Anterior cingulate cortex (tissue), 58 donors: ENCODE measurements at regions not wholly inside any gene's neighbourhood (a gene's known extent, or its start where the extent isn't known, plus 50 kb on each side); places are given as distances from the start of the nearest gene placed in this dataset.

Source experiments
- DNase-seq, 58 donors: peaks; one replicate each; lab custom pipeline; 2025; lab: John Stamatoyannopoulos, UW

GRCh38 chr11:69545976-69546617, 64.6 kb downstream of the LINC01488 start:
- DNase-seq = no peak

- no peak for DNase-seq
Observed at GRCh38 chr11:69546735-69547370, 65.4 kb downstream of the LINC01488 start.

- DNase-seq = no peak
Observed at GRCh38 chr11:69550846-69551245, 69.4 kb downstream of the LINC01488 start.

DNA sequence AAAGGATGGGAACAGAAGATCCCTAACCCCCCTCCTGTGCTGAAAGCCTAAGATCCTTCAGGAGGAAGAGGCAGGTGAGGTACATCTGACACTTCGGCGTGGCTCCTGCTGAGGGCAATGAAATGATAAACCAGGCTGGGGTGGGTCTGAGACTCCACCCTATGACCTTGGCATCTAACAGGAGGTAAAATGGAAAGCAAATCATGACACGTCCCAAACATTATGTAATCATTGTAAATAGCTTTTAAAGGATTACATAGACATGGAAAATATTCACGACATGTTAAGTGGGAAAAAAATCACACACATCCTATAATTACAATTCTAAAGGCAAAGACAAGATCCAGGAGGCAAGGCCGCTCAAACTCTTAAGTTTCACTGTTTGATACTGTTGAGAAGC, 70.5 kb downstream of the LINC01488 start:
- DNase-seq = no peak

- no peak for DNase-seq
Observed at GRCh38 chr11:69552951-69553350, 71.5 kb downstream of the LINC01488 start.

DNA sequence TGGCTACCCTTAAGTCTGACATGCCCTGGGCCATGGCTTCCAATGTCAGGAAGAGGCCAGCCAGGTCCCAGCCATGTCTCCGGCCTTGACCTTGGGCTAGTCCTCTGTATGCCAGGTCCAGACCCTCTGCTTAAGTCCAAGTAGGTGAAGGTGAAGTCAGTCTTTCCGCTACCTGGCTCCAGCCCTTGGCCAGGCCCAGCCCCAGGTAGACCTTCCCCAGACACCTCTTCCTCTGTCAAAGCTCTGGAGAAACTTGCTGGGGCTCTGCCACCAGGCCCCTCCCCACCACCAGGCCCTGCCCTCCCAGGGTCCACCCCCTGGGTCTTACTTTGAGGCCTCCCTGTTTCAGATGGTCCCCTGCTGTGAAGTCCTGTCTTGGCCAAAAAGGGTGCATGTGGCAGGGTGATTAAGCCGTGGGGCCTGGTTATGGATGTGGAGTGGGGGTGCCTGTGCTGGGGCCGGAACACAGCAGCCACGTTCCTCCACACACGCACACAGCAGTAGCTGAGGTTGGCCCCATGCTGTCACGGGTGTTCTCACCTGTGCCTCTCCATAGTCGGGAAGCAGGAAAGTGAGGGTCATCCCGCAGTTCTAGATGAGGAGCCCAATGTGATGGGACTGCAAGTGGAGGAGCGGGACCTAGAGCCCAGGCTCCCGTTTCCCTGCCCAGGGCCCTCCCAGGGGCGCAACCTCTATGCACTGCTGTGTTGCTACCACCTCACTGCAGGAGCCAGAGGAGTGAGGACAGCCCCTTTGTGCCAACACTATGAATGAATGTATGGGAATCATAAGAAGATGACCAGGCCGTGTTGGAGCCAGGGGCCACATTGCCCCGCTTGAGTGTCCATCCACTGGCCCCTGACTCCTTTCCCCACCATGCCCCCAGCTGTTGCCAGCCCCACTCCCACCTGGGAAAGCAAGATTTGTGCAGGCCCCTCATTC, 72.2 kb downstream of the LINC01488 start:
- no peak for DNase-seq

- DNase-seq = no peak
Observed at GRCh38 chr11:69554849-69555248, 73.4 kb downstream of the LINC01488 start.

GRCh38 chr11:69557266-69557665, 75.8 kb downstream of the LINC01488 start:
- DNase-seq = no peak

DNA sequence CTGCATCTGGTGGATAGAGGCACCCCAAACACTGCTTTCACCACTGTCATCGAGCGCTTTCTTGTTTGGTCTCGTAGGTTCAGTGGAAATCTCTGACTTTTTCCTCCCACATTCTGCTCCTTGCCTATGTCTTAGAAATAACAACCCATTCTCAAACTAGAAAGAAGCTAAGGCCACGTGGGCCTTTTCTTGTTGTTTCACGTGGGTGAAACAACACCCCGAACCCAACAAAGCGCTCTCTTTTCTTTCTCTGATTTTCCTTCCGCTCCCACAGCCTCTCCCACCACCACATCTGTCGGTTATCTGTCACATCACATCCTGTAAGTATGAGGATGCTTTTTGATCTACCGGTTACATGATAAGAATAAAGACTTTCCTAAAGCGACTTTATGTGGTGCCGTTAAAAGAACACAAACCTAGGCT, 77.1 kb downstream of the LINC01488 start:
- no peak for DNase-seq

DNA sequence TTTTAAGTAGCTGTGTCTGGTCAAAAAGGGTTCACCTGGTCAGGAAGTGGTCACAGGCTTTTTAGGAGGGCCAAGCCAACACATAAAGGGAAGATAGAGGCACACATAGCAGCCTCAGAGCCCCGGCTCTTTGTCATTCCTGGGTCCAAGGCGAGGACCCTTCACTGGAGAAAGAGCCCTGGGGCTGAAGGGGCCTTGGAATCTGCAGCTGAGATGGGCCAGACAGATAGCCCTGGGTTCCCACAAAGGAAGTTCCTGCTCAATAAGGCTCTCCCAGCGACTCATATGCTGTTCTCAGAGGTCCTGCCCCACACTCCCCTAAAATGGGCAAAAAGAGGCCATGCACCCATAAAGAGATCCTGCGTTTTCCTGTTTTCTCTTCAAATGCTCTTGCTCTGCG, 77.7 kb downstream of the LINC01488 start:
- no peak for DNase-seq

GRCh38 chr11:69560141-69560790, 78.8 kb downstream of the LINC01488 start:
- DNase-seq = no peak

GRCh38 chr11:69562302-69562701, 78.7 kb upstream of the CCND1 start:
- DNase-seq = no peak

- DNase-seq = no peak
Observed at GRCh38 chr11:69562816-69563215, 78.1 kb upstream of the CCND1 start.

DNA sequence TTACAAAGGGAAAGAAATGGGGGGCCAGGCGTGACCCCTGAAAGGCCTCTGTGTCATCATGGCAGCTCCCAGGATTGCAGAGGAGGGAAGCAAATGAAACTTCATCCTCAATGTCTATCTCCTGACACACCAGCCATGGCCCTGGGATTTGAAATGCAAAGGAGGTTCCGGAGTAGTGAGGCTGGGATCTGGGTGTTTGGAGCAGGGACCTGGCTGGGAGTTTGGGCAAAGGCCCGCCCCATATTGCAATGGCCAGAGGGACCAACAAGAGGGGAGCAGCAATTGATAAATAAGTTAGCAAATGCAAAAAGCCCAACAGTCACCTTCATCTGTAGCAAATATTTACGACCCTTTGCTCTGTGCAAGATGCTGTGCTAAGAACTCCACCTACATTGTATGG, 77.7 kb upstream of the CCND1 start:
- no peak for DNase-seq

DNA sequence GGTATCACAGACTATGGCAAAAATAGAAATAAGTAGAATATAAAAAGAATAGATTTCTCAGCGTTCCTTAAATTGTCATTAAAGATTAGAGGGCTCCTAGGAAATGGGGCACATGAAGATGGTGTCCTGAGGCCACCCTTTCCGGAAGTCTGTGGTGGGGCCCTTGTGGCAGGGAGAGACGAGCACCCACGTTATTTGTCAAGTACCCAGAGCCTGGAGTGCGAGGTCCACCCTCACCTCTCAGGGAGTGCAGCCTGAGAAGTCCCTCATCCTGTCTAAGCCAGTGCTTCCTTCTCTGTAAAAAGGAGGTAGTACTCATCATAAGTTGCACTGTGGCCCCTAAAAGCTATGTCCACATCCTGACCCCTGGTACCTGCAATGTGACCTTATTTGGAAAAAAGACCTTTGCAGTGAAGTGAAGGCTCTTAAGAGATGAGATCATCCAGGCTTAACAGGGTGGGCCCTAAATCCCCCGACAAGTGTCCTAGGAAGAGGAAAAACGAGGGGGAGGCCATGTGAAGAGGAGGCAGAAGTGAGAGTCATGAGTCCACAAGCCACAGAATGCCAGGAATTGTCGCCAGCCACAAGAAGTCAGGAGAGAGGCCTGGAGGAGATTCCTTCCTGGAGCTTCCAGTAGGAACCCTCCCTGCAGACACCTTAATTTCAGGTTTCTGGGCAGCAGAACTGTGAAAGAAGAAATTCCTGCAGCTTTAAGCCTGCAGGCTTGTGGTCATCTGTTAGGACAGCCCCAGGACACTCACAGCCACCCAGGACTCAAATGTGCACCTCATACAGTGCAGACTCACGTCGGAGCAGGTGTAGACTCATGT, 76.8 kb upstream of the CCND1 start:
- no peak for DNase-seq

GRCh38 chr11:69566001-69566400, 75.0 kb upstream of the CCND1 start:
- no peak for DNase-seq

- no peak for DNase-seq
Observed at GRCh38 chr11:69567951-69568808, 72.8 kb upstream of the CCND1 start.

- no peak for DNase-seq
Observed at GRCh38 chr11:69568809-69569097, 72.2 kb upstream of the CCND1 start.
